Gastrocnemius medialis (tissue), 4 donors: ENCODE measurements at regions not wholly inside any gene's neighbourhood (a gene's known extent, or its start where the extent isn't known, plus 50 kb on each side); places are given as distances from the start of the nearest gene placed in this dataset.

Source experiments
- ATAC-seq, 2 donors: fragments of 150-250 bp; one replicate each; pipeline ENCODE4 v1.9.1; 2016
- DNase-seq, 2 donors: peaks; one replicate each; pipeline ENCODE4 v3.0.0-alpha.2; 2019
- H3K27ac ChIP-seq, 4 donors: fragments of 200-600 bp; sonication (generic); 1 replicate in 1 of 4; 2 replicates in 3 of 4; pipeline ENCODE4 v1.5.1; 2016 to 2018; ENCODE audit warnings: mild to moderate bottlenecking in 2 of 4, moderate library complexity in 1 of 4
- H3K27me3 ChIP-seq, 3 donors: fragments of 200-600 bp; sonication (generic) in 2 of 3; 1 replicate in 1 of 3; 2 replicates in 2 of 3; pipeline versions ENCODE4 v1.5.1 to v1.6.0; 2016 to 2019; ENCODE audit warnings: mild to moderate bottlenecking in 1 of 3, moderate library complexity in 1 of 3
- H3K36me3 ChIP-seq, 2 donors: fragments of 200-600 bp; sonication (generic) in 1 of 2; one replicate each; pipeline ENCODE4 v1.5.1; 2017 to 2018
- H3K4me1 ChIP-seq, 2 donors: fragments of 200-600 bp; sonication (generic) in 1 of 2; one replicate each; pipeline ENCODE4 v1.5.1; 2016 to 2017; ENCODE audit warnings: mild to moderate bottlenecking in 2 of 2
- H3K4me3 ChIP-seq, 4 donors: fragments of 200-600 bp; sonication (generic) in 3 of 4; 1 replicate in 1 of 4; 2 replicates in 3 of 4; pipeline ENCODE4 v1.5.1; 2016 to 2019; ENCODE audit warnings: mild to moderate bottlenecking in 2 of 4
- H3K9me3 ChIP-seq, 3 donors: fragments of 200-600 bp; sonication (generic) in 2 of 3; 1 replicate in 1 of 3; 2 replicates in 2 of 3; pipeline ENCODE4 v1.5.1; 2016 to 2019
- CTCF ChIP-seq, 5 experiments: fragments of 450-650 bp in 3 of 5; fragments of 200-600 bp in 2 of 5; sonication (generic) in 2 of 5; IDR thresholded peaks in 4 of 5; conservative IDR thresholded peaks in 1 of 5; 1 replicate in 4 of 5; 2 replicates in 1 of 5; pipeline ENCODE4 v1.5.1; 2016 to 2019; ENCODE audit warnings: antibody characterized with exemption in 5 of 5, mild to moderate bottlenecking in 3 of 5, moderate library complexity in 3 of 5
- POLR2A ChIP-seq, 2 donors: fragments of 450-650 bp; IDR thresholded peaks; one replicate each; pipeline ENCODE4 v1.6.1; 2017; ENCODE audit warnings: antibody characterized with exemption in 2 of 2, mild to moderate bottlenecking in 2 of 2, moderate library complexity in 2 of 2
- in situ Hi-C, 4 donors: fragments of 200-750 bp; cut with MboI; loops; one replicate each; pipeline versions ENCODE4 v1.15.0 to v1.8.0; 2017; ENCODE audit warnings: low sequenced_read_pairs in 4 of 4
- intact Hi-C: fragments of 100-400 bp; cut with DNase I; formaldehyde crosslinking; loops from one replicate; pipeline ENCODE4 v1.15.1; 2023; ENCODE audit warnings: low total_unique reads

GRCh38 chr2:134144081-134144596, 109.7 kb upstream of the MGAT5 start:
- intact Hi-C loops = no loop called here
- TF ChIP-seq POLR2A (IDR thresholded peaks at IDR 0.05) = no peak
- no peak for TF ChIP-seq CTCF (IDR thresholded peaks at IDR 0.05 in 4 of 5, conservative IDR thresholded peaks at IDR 0.05 in 1 of 5)

GRCh38 chr2:134144651-134145050, 109.2 kb upstream of the MGAT5 start:
- no peak overlapping the region for H3K4me3 ChIP-seq
- in situ Hi-C loops = no loop called here
- intact Hi-C loops = no loop called here
- no peak for DNase-seq
- peaks cover 0 to 10% (median 5%) of the 10 kb centered on the region in 3 donors for H3K27me3 ChIP-seq
- TF ChIP-seq POLR2A (IDR thresholded peaks at IDR 0.05) (no peak), CTCF (IDR thresholded peaks at IDR 0.05 in 4 of 5, conservative IDR thresholded peaks at IDR 0.05 in 1 of 5) (no peak)
- H3K36me3 ChIP-seq = no peaks in the 10 kb centered on the region
- H3K27ac ChIP-seq = no peak overlapping the region
- ATAC-seq = no peak
- no peaks in the 10 kb centered on the region for H3K9me3 ChIP-seq
- peaks cover 5 to 10% of the 10 kb centered on the region in 2 donors for H3K4me1 ChIP-seq

More at GRCh38 chr2:134144081-134144596, 109.7 kb upstream of the MGAT5 start:
- in situ Hi-C loops = no loop called here
- no peaks in the 10 kb centered on the region for H3K9me3 ChIP-seq
- H3K4me3 ChIP-seq = no peak overlapping the region
- no peak for ATAC-seq
- no peaks in the 10 kb centered on the region for H3K36me3 ChIP-seq
- no peak overlapping the region for H3K27ac ChIP-seq
- peaks cover 0 to 10% (median 5%) of the 10 kb centered on the region in 3 donors for H3K27me3 ChIP-seq
- no peak for DNase-seq
- peaks cover 10 to 16% of the 10 kb centered on the region in 2 donors for H3K4me1 ChIP-seq

- Histone ChIP-seq H3K9me3 (no peaks in the 10 kb centered on the region), H3K27me3 (peaks cover 0 to 10% (median 5%) of the 10 kb centered on the region in 3 donors), H3K36me3 (no peaks in the 10 kb centered on the region), H3K4me3 (no peak overlapping the region), H3K27ac (no peak overlapping the region), H3K4me1 (peaks cover 0 to 2% of the 10 kb centered on the region in 2 donors)
- TF ChIP-seq POLR2A (IDR thresholded peaks at IDR 0.05) = no peak
- ATAC-seq = no peak
- in situ Hi-C loops = no loop called here
- intact Hi-C loops = no loop called here
- DNase-seq = no peak
Measured at GRCh38 chr2:134145519-134145918, 108.4 kb upstream of the MGAT5 start.

- DNase-seq (no peak), ATAC-seq (no peak)
- Histone ChIP-seq H3K36me3 (no peaks in the 10 kb centered on the region), H3K4me3 (no peak overlapping the region), H3K27ac (no peak overlapping the region), H3K4me1 (no peaks in the 10 kb centered on the region), H3K9me3 (no peaks in the 10 kb centered on the region), H3K27me3 (peaks cover 0 to 10% (median 5%) of the 10 kb centered on the region in 3 donors)
- intact Hi-C loops = no loop called here
- TF ChIP-seq POLR2A (IDR thresholded peaks at IDR 0.05) = no peak
- TF ChIP-seq CTCF (IDR thresholded peaks at IDR 0.05 in 4 of 5, conservative IDR thresholded peaks at IDR 0.05 in 1 of 5) = no peak
- in situ Hi-C loops = no loop called here
Measured at GRCh38 chr2:134146161-134146560, 107.7 kb upstream of the MGAT5 start.

GRCh38 chr2:134146620-134147019, 107.3 kb upstream of the MGAT5 start:
- Histone ChIP-seq H3K9me3 (no peaks in the 10 kb centered on the region), H3K4me1 (no peaks in the 10 kb centered on the region), H3K4me3 (no peak overlapping the region), H3K36me3 (no peaks in the 10 kb centered on the region), H3K27me3 (peaks cover 0 to 8% (median 5%) of the 10 kb centered on the region in 3 donors), H3K27ac (no peak overlapping the region)
- intact Hi-C loops (no loop called here), in situ Hi-C loops (no loop called here)
- ATAC-seq (no peak), DNase-seq (no peak)
- TF ChIP-seq CTCF (IDR thresholded peaks at IDR 0.05 in 4 of 5, conservative IDR thresholded peaks at IDR 0.05 in 1 of 5) = no peak
- TF ChIP-seq POLR2A (IDR thresholded peaks at IDR 0.05) = no peak
